CD14-positive monocyte (primary cell): ENCODE measurements at regions not wholly inside any gene's neighbourhood (a gene's known extent, or its start where the extent isn't known, plus 50 kb on each side); places are given as distances from the start of the nearest gene placed in this dataset.

Source experiments
- DNase-seq, 3 donors: peaks; one replicate each; pipeline ENCODE4 v3.0.0-alpha.2; 2011 to 2022
- H2AFZ ChIP-seq: 2 replicates; pipeline ENCODE4 v1.6.0; 2012; ENCODE audit warnings: mild to moderate bottlenecking, low read depth, low read length, inconsistent platforms; ENCODE audit not compliant: insufficient read depth, poor library complexity, severe bottlenecking
- H3K27ac ChIP-seq, 2 donors: 1 replicate in 1 of 2; 2 replicates in 1 of 2; pipeline ENCODE4 v1.5.1; 2012 to 2013; ENCODE audit warnings: low read length in 2 of 2, control low read depth in 1 of 2, inconsistent platforms in 1 of 2, low read depth in 1 of 2, mild to moderate bottlenecking in 1 of 2
- H3K27me3 ChIP-seq, 2 donors: one replicate each; pipeline versions ENCODE4 v1.6.0 to v1.6.1; 2011 to 2013; ENCODE audit warnings: low read length in 2 of 2; ENCODE audit not compliant: control insufficient read depth in 2 of 2, insufficient read depth in 2 of 2
- H3K36me3 ChIP-seq, 2 donors: replicated peaks in 1 of 2; 1 replicate in 1 of 2; 2 replicates in 1 of 2; pipeline versions ENCODE4 v1.5.1 to v1.6.1; 2012 to 2013; ENCODE audit warnings: low read length in 2 of 2, control low read depth in 1 of 2, inconsistent platforms in 1 of 2, mild to moderate bottlenecking in 1 of 2; ENCODE audit not compliant: insufficient read depth in 2 of 2, control insufficient read depth in 1 of 2
- H3K4me1 ChIP-seq, 2 donors: 1 replicate in 1 of 2; 2 replicates in 1 of 2; pipeline versions ENCODE4 v1.5.1 to v1.6.1; 2012 to 2013; ENCODE audit warnings: low read length in 2 of 2, control low read depth in 1 of 2, inconsistent platforms in 1 of 2, mild to moderate bottlenecking in 1 of 2, moderate library complexity in 1 of 2; ENCODE audit not compliant: insufficient read depth in 2 of 2, control insufficient read depth in 1 of 2
- H3K4me2 ChIP-seq: replicated peaks from 2 replicates; pipeline ENCODE3; 2012; ENCODE audit warnings: low read length, moderate library complexity, mild to moderate bottlenecking; ENCODE audit not compliant: poor library complexity, severe bottlenecking; ENCODE audit errors: extremely low read depth
- H3K4me3 ChIP-seq, 3 experiments: fragments of 200-600 bp in 1 of 3; sonication (generic) in 1 of 3; replicated peaks in 1 of 3; 1 replicate in 2 of 3; 2 replicates in 1 of 3; pipeline ENCODE4 v1.5.1; 2011 to 2013; ENCODE audit warnings: low read length in 3 of 3, mild to moderate bottlenecking in 3 of 3, control low read depth in 2 of 3, low read depth in 2 of 3, inconsistent platforms in 1 of 3, moderate library complexity in 1 of 3
- H3K79me2 ChIP-seq: 2 replicates; pipeline ENCODE4 v1.6.0; 2012; ENCODE audit warnings: mild to moderate bottlenecking, control low read depth, inconsistent platforms, low read length, moderate library complexity; ENCODE audit not compliant: insufficient read depth
- H3K9ac ChIP-seq: 2 replicates; pipeline ENCODE4 v1.6.0; 2017; ENCODE audit warnings: low read length, mild to moderate bottlenecking; ENCODE audit not compliant: insufficient read depth, poor library complexity, severe bottlenecking
- H3K9me3 ChIP-seq, 2 donors: replicated peaks in 1 of 2; 1 replicate in 1 of 2; 2 replicates in 1 of 2; pipeline versions ENCODE4 v1.5.1 to v1.6.1; 2012 to 2013; ENCODE audit warnings: low read length in 2 of 2, control low read depth in 1 of 2; ENCODE audit not compliant: control insufficient read depth in 1 of 2, insufficient read depth in 1 of 2
- H4K20me1 ChIP-seq: 2 replicates; pipeline ENCODE4 v1.6.0; 2012; ENCODE audit warnings: mild to moderate bottlenecking, low read length, control low read depth, moderate library complexity; ENCODE audit not compliant: insufficient read depth
- H3K27ac Mint-ChIP-seq, 7 donors: one replicate each; pipeline ENCODE4 v1.8.0; 2020; ENCODE audit warnings: mild to moderate bottlenecking in 7 of 7, mixed read lengths in 7 of 7, moderate library complexity in 6 of 7, inconsistent platforms in 2 of 7
- H3K27me3 Mint-ChIP-seq, 3 donors: one replicate each; pipeline ENCODE4 v1.8.0; 2021 to 2022; ENCODE audit warnings: low read depth in 3 of 3, mild to moderate bottlenecking in 3 of 3, mixed read lengths in 3 of 3, moderate library complexity in 3 of 3, inconsistent platforms in 1 of 3
- H3K36me3 Mint-ChIP-seq, 2 donors: one replicate each; pipeline ENCODE4 v1.8.0; 2020; ENCODE audit warnings: mixed read lengths in 2 of 2, inconsistent platforms in 1 of 2, mild to moderate bottlenecking in 1 of 2
- H3K4me1 Mint-ChIP-seq: one replicate; pipeline ENCODE4 v1.8.0; 2020; ENCODE audit warnings: mild to moderate bottlenecking, mixed read lengths
- H3K4me3 Mint-ChIP-seq, 2 donors: one replicate each; pipeline ENCODE4 v1.8.0; 2020; ENCODE audit warnings: mild to moderate bottlenecking in 2 of 2, mixed read lengths in 2 of 2, moderate library complexity in 1 of 2
- H3K9me3 Mint-ChIP-seq, 7 donors: one replicate each; pipeline ENCODE4 v1.8.0; 2020 to 2022; ENCODE audit warnings: mixed read lengths in 7 of 7, mild to moderate bottlenecking in 6 of 7, moderate library complexity in 6 of 7, inconsistent platforms in 2 of 7
- WGBS: methylation state at CpG from one replicate; pipeline ENCODE4 v1.1.5; 2013; ENCODE audit warnings: missing lambda C conversion rate; ENCODE audit not compliant: insufficient coverage; 5-methylcytosine and 5-hydroxymethylcytosine counted together
- intact Hi-C, 2 donors: fragments of 100-400 bp; cut with micrococcal nuclease; formaldehyde crosslinking; loops; one replicate each; pipeline versions ENCODE4 v1.15.0 to v1.15.1; 2023
- TF ChIP-seq, protein P1 (sequence below): fragments of 200-600 bp; IDR thresholded peaks from one replicate; pipeline ENCODE4 v1.8.0; 2022; ENCODE audit warnings: antibody characterized with exemption, mild to moderate bottlenecking

- no peak for DNase-seq
- Histone ChIP-seq H4K20me1 (no peaks in the 10 kb centered on the region), H3K4me3 (no peak overlapping the region), H3K36me3 (no peaks in the 10 kb centered on the region), H3K9me3 (peaks cover 0 to 4% of the 10 kb centered on the region in 2 donors), H3K27ac (no peak overlapping the region), H3K79me2 (no peaks in the 10 kb centered on the region), H3K4me2 (no peak overlapping the region), H3K9ac (no peak overlapping the region), H3K4me1 (no peaks in the 10 kb centered on the region), H3K27me3 (no peaks in the 10 kb centered on the region), H2AFZ (no peak overlapping the region)
- intact Hi-C loops, result no loop called here
- TF ChIP-seq, protein P1, sequence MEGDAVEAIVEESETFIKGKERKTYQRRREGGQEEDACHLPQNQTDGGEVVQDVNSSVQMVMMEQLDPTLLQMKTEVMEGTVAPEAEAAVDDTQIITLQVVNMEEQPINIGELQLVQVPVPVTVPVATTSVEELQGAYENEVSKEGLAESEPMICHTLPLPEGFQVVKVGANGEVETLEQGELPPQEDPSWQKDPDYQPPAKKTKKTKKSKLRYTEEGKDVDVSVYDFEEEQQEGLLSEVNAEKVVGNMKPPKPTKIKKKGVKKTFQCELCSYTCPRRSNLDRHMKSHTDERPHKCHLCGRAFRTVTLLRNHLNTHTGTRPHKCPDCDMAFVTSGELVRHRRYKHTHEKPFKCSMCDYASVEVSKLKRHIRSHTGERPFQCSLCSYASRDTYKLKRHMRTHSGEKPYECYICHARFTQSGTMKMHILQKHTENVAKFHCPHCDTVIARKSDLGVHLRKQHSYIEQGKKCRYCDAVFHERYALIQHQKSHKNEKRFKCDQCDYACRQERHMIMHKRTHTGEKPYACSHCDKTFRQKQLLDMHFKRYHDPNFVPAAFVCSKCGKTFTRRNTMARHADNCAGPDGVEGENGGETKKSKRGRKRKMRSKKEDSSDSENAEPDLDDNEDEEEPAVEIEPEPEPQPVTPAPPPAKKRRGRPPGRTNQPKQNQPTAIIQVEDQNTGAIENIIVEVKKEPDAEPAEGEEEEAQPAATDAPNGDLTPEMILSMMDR, result no peak
- Mint-ChIP-seq H3K27me3 (no peaks in the 10 kb centered on the region), H3K4me3 (no peak overlapping the region), H3K9me3 (peaks cover 0 to 5% (median 0%) of the 10 kb centered on the region in 7 donors), H3K36me3 (no peaks in the 10 kb centered on the region), H3K4me1 (no peaks in the 10 kb centered on the region), H3K27ac (no peak overlapping the region)
- WGBS, result no CpG with 5 or more reads among the region's 3 CpGs
Observed at GRCh38 chr9:26033336-26033735, 355.1 kb upstream of the TUSC1 start.

DNA sequence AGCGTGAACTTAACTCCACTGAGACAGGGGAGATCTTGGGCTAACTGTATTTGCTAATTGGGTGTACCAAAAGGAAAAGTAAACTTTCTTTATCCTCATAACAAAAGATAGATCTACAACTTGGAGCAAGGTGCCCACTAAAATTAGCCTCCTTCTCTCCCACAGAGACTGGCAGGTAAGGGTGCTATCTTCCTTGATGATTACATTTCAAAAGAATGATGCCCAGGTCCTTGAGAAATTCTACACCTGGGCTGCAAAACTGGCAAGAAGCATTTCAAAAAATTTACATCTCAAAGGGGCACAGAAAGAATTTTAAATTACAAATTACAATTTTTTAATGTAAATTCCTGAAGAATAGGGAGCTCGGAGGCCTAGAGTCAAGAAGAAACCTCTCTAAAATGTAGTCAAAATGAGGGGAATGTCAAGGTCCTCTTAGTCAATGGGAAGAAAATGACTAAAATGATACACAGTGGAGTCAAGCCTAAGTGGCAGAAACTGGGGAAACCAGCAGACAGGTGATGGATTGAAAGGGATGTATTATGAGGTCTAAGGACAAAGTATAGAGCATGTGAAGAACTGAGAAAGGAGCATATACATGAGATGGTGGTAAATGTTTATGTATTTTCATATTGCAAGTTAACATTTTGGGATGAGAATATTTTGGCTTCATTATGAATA, 348.3 kb upstream of the TUSC1 start:
- peaks cover 0 to 4% of the 10 kb centered on the region in 2 donors for H3K9me3 ChIP-seq
- no peak overlapping the region for H3K4me3 ChIP-seq
- H3K9ac ChIP-seq, result no peak overlapping the region
- peaks cover 0 to 5% (median 2%) of the 10 kb centered on the region in 7 donors for H3K9me3 Mint-ChIP-seq
- no peak overlapping the region for H3K4me3 Mint-ChIP-seq
- DNase-seq, result no peak
- no CpG with 5 or more reads among the region's 2 CpGs for WGBS
- TF ChIP-seq, protein P1, result no peak
- H3K27ac Mint-ChIP-seq, result no peak overlapping the region
- H3K36me3 Mint-ChIP-seq, result no peaks in the 10 kb centered on the region
- H3K27me3 ChIP-seq, result no peaks in the 10 kb centered on the region
- no peaks in the 10 kb centered on the region for H3K27me3 Mint-ChIP-seq
- intact Hi-C loops, result no loop called here
- no peaks in the 10 kb centered on the region for H3K4me1 ChIP-seq
- no peak overlapping the region for H3K27ac ChIP-seq
- H3K36me3 ChIP-seq, result no peaks in the 10 kb centered on the region
- H2AFZ ChIP-seq, result no peak overlapping the region
- no peak overlapping the region for H3K4me2 ChIP-seq
- H3K4me1 Mint-ChIP-seq, result no peaks in the 10 kb centered on the region
- H3K79me2 ChIP-seq, result no peaks in the 10 kb centered on the region
- no peaks in the 10 kb centered on the region for H4K20me1 ChIP-seq
